GM21737 (cell line): ENCODE measurements at regions not wholly inside any gene's neighbourhood (a gene's known extent, or its start where the extent isn't known, plus 50 kb on each side); places are given as distances from the start of the nearest gene placed in this dataset.

ENCODE experiments used
- ATAC-seq: cut with Tn5 transposase; IDR thresholded peaks from one replicate; pipeline ENCODE4 v1.9.1; 2021; ENCODE audit warnings: mild to moderate bottlenecking, moderate library complexity; ENCODE audit not compliant: unreplicated experiment

DNA sequence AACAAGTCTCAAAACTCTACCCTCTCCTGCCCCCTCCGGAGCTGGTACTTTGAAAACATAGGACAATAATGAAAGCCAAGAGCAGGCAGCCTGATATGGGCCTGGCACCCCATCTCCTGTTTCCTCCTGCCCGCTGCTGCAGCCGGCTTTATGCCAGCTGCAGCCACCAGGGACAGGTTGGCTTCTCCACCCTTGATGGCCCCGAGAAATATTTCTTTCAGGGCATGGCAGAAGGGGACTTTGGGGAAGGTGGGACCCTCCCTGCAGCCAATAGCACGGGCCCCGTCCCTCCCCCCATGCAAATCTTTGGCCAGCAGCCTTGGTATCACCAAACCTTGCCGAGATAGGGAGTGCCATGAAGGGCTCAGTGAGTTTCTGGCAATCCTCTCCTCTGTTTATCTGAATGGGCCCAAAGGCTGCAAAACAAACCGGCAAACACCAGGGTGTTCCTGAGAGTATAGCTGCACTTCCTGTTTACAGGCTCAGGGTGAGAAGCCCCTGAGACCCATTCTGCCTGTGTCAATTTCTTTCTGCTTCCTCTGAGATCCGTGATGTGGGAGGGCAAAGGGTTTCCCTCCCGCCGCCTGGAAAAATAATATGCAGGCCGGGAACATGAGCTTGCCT lies 73.4 kb upstream of the BOD1 start:
- peak; percentile 71 for ATAC-seq

DNA sequence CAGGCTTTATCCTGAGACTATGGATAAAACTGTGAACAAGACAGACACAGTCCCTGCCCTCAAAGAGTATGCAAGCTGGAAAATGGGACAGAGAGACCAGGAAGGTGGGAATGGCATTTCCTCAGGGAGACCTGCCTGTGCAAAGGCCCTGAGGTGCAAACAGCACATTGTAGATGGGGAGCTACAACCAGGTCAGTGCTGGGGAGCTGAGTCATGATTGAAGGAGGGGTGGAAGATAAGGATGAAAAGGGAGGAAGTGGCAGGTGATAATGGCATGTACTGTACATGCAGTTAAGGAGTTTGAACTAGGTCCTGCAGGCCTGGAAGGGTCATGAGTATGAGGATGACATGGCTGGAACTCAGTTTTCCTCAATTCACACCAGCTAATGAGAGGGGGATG lies 75.5 kb upstream of the BOD1 start:
- ATAC-seq: no peak

DNA sequence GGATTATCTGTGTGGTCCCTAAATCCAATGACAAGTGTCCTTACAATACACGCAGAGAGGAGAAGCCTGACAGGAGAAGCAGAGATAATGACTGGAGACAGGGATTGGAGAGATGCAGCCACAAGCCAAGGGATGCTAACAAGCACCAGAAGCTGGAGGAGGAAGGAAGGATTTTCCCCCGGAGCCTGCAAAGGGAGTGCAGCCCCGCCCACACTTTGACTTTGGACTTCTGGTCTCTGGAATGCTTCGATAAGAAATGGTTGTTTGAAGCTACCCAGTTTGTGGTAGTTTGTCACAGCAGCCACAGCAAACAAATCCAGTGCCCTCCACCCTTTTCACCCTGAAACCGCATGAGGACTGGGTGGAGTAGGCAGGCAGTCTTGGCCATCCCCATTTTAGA lies 77.2 kb upstream of the BOD1 start:
- ATAC-seq: no peak

DNA sequence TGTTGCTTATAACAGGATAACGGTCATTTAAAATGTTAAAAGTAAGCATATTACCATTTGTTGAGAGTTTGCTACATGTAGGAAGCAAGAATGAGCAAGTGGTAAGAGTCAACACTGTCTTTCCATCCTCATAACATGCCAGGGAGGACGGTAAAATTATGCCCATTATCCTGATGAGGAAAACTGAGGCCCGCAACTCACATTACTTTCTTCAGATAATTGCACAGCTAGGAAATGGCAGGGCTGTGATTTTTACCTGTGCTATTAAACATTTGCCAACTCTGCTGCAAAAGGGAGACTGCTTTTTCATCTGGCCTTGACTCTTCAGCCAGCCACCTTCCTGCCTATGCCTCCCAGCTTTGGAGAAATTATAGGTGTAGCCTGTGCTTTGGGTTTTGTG lies 79.8 kb upstream of the BOD1 start:
- ATAC-seq: no peak

DNA sequence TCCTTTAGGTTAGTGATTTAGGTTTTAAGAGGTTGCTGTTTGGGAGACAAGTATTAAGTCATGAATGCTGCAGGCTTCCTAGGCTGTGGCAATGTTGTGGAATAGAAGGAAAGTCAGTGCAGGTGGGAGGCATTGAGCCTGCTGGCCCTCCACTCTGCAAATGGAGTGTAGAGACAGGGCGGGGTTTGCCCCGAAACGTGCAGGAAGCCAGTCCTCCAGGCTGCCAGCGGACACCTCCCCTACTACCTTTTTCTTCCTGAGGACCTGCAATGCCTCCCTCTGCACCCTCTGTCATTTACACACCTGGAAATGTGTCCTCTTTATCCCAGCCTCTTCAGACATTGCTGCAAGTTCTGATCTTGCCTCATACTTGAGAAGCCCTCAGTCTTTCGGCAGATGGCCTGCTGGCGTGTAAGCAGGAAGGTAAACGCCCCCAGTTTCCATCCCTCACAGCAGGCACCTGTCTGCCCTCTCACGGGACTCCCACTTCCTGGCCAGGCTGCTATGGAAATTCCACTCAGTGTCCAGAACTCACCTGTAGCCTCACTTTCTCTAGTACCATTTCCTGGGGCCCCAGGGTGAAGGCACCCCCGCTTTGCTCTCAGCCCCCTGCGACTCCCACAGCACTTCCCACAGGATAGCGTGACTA lies 81.6 kb upstream of the BOD1 start:
- ATAC-seq: no peak

DNA sequence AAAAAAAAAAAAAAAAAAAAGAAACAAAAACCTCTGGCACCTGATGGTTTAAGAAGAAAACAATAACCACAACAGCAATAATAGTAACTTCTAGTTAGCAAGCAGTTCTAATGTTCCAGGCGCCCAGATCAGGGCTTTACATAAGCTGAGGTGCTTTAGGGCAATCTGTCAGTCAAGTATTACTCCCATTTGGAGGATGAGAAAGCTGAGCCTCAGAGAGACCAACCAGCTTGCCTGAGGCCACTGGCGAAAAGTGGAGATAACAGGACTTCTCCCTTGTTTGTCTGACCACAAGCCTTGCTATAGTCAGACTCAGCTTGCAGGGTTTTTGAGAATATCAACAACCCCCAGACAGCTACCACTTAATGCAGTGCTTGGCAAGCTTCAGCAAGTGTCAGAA lies 83.5 kb upstream of the BOD1 start:
- no peak for ATAC-seq

DNA sequence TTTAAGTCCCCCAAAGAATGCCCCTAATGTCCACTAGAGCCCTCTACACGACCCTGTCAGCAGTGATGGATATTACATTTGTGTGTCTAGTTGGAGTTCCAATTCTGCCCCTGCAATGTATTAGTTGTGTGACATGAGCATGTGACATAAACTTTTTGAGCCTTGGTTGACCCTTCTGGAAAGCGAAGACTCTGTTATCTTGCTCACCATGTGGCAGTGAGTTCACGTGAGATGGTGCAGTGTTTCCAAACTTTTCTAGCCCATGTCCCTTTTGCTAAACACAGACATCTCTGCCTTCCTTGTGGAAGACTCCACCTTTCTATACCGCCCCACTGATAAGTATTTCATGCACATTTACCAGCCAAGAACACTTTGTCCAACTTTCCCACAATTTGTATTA lies 87.0 kb upstream of the BOD1 start:
- ATAC-seq: no peak

DNA sequence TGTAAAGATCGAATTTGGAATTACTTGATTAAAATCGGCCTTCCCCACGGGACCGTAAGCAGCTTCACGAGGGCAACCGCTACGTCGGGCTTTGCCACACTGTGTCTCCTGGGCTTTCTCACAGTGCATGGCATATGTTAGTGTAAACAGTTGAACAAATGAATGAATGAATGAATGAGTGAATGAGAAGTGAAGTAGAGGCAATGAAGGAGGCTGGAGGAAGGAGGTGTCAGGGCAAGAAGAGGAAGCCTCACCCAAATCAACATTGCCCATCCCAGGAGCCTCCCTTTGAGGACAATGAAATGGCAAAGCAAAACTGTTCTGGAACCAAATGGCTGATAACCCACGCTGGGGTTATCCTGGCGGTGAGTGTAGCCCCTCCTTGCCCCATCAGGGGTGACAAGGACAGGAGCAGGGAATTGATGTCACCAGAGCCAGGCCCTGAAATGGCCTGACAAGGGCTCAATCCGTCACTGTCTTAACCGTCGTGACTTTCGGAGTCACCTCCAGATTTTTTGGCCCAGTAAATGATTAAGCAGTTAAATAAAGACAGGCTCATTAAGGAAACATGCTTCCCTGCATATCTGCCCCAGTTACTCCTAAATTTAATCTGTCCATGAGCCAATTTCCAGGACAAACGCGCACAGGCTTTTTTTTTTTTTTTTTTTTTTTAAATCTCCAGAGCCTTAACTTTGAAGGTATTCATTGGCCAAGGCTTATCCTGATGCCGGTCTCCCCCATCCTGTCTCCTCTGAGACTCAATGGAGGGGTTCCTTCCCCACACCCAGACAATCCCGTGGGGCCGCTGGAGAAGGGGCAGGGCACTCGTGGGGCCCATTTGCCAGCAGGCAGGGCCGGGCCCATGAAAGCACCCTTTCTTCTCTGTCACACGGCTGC lies 88.4 kb upstream of the BOD1 start:
- ATAC-seq: no peak

DNA sequence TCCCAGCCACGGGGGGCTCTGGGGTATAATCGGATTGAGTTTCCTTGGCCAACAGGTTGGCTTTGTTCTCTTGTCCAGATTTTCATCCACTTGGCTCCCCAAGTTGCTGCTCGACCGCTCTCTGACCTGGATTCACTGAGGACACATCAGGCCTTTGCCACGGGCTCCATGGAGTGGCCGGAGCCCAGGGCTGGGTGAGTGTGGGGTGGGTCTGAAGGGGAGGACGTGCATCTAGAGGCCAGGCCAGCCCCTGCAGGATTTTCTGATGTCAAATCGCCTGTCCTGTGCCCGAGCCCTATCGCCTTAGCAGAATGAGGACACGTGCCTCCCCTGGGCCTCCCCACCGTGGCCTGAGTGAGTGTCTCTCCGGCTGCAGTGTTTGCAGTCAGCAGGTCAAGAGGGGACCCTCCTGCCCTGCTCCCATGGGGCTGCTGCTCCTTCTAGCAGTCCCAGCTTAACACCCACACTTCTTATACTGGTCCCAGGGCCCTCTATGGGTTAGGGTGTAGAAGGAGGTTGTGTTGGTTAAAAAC lies 89.1 kb upstream of the BOD1 start:
- no peak for ATAC-seq

DNA sequence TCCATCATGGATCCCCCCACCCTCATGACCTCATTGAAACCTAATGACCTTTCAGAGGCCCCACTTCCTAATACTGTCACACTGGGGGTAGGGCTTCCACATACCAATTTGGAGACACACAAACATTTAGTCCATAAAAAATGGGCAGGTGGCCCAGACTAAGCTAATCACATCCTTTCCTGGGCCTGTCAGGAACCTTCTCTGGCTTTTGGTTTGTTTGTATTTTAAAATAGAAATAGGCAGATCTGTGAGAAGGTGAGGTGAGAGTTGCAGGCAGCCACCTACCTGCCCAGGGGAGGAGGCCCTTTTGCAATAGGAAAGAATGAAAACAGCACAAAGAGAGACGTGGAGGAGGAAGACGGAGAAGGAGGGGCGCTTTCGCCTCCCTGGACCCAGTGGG lies 90.2 kb upstream of the BOD1 start:
- no peak for ATAC-seq

DNA sequence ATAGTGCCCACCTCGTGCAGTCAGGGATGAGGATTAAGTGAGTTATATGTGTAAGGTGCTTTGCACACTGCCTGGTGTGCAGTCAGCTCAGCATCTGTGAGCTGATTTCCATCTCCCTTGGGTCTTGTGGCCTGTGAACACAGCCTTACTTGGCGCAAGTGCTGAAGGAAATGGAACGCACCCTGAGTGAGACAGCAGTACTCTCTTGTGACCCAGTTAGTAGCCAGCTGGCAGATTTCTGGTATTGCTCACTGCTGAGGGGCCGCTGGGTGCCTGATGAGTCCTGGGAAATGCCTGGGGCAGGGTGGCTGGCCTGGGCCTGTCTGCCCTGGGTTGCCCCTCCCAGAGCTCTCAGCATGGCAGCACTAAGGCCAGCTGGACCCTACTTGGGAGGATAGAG lies 90.9 kb upstream of the BOD1 start:
- peak; percentile 73 for ATAC-seq

DNA sequence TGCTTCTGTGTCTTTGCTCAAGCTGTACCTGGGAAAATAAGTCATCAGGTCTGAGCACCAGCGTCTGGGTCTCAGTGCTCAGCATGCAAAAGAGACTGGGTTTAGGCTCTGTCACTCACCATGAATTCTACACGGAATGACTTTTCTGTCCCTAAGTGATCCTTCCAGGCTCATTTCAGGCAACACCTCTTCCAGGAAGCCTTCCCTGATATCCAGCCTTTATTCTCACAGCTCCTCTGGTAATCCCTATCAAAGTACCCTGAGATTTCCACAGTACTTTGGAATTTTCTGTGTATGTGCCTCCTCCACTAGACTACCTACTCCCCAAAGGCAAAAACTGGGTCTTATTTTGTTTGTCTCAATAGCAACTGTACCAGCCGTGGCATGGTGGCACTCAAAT lies 92.7 kb upstream of the BOD1 start:
- no peak for ATAC-seq

DNA sequence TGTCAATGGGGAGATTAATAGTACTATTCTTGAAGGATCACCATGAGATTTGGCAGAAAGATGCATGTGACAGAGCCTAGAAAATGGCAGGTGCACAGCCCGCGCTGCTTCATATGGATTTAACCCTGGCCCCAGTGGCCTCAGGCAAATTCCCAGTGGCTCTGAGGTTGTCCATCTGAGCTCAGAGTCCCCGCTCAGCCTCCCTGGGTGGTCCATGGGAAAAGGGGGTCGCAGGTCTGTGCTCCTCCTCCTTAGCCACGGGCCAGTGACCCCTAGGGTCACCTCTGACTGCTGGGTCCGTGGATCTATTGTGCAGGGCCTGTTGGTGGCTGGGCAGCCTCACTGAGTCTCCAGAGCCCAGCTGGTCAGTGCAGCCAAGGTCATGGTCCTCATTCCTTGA lies 93.3 kb upstream of the BOD1 start:
- no peak for ATAC-seq

DNA sequence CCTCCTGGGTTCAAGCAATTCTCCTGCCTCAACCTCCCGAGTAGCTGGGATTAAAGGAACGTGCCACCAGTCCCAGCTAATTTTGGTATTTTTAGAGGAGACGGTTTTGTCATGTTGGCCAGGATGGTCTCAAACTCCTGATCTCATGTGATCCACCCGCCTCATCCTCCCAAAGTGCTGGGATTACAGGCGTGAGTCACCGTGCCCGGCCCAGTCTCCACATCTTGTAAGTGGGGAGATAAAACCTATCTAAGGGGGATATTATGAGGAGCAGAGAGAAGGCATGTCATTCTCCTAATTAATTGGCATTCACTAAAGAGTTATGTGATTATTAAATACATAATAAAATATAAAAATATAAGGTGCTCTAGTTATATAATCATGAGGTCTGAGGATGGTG lies 94.1 kb upstream of the BOD1 start:
- no peak for ATAC-seq

DNA sequence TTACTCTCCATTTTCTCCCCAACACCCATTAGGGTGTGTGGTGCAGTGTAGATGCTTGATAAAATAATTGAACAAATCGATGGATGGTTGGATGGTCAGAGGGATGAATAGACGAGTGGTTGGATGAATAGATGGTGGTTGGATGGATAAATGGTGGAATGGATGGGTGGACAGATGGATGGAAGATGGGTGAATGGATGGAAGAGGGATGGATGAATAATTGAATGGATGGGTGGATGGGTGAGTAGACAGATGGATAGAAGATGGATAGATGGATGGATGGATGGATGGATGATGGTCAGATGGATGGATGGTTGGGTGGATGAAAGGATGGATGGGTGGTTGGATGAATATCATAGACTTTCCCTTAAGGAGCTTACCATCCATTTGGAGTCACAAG lies 95.0 kb upstream of the BOD1 start:
- ATAC-seq: no peak

DNA sequence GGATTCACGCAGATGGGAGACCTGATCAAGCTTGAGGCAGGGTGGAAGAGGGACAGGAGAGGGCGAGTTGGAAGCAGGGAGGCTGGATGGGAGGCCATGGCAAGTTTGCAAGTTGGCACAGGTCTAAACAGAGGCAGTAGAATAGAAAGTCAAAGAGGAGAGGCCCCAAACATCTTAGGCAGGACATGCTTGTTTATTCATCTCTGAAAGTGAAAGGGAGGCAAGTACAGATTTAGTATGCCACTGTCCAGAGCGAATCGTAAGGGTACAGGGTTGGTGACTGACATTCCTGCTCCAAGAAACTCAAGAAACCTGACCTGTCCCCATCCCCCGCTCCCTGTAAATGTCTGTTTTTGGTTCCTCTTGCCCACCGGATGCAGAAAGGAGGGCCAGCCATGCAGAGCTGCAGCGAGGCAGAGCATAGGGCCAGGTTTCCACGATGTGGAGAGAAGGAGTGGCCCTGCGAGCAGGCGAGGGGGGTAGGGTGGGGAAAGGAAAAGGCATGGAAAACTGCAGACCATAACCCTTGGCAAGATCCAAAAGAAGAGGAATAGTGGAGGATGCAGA lies 96.2 kb upstream of the BOD1 start:
- no peak for ATAC-seq

DNA sequence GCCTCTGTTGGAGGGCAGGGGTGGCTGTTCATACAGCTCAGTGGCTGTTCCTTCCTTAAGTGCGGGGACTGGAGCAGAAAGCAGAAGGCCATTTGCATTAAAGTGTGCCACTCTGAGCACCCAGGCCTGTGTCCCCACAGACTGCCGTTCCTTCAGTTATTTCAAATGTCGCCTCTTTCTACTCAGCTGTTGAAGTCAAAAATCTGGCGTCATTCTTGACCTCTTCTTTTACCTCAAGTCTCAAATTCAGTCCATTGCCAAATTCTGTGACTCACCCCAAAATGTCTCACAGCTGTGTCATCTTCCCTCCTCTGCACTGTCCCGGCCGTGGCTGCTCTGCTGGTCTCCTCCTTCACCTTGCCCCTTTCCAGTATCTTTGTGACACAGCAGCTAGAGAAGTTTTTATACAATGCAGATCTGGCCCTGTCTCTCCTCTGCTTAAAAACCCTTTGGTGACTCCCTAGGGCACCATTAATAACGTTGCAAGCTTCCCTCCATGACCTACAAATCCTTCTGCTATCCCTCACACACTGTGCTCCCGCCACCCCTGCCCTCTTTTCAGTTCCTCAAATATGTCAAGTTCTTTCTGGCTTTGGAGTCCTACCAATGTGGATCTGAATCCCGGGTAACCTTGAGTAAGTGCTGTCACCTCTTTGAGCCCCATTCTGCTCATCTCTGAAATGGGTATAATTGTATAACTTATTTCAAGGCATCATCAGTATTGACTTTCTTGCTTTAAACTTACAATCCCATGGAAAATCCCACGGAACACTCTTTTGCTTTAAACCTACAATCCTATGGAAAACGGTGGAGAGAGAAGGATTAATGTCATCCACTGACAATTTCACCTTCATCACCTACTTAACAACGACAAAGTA lies 98.3 kb upstream of the BOD1 start:
- ATAC-seq: no peak

DNA sequence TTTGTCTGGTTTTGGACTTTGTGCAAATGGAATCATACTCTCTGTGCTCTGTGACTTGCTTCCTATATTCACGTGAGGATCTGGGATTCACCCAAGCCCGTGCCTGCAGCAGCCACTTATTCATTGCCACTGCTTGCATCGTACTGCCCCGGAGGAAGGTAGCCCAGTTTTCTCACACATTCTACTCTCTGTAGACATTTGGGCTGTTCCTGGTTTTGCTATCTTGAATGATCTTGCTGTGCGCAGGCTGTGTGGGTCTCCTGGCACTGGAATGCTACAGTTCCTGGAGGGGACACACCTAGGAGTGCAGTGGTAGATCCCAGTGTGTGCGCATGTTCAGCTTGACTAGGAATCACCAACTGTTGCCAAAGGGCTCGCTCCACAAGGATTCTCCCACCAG lies 99.2 kb upstream of the BOD1 start:
- no peak for ATAC-seq

DNA sequence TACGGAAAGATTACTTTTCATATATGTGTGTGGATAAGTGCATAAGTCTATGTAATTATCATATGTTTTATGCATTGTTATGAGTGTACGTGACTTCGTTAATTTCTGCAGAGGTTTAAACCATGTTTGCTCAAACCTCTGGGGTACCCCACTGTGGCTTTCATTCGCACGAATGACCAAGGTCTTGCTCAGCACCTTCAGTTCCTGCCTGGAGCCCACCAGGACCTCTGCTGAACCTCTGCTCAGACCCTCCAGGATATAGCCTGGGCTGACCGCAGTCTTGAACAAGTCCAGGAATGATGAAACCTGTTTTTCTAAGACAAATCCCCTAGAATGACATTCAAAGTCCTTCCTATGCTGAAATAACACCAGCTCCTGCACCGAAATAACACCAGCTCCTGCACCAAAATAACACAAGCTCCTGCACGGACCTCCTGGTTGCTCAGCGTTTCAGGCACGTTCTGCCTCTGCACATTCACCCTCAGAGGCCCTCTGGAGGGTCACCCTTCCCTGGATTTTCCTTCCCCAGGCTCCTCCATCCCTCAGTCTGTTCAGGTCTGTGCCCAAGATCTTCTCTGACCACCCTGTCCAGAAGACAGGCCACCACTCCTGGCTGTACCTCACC lies 99.7 kb upstream of the BOD1 start:
- no peak for ATAC-seq

DNA sequence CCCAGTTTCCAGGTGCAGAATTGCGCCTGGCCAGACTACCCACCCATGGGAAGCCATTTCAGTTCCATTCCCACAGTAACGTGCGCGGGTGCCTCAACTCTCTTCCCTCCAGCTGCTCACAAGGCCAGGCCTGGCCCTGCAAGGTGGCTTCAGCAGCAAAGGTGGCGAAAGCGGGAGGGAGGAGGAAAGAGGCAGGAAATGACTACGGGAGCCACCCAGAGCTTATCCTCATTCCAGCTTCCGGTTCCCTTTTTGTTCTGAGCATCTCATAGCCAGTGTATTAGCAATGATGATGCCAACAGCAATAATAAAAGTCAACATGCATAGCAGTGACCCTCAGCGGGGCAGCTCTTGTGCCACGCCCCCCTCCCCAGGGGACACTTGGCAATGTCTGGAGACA lies 101.5 kb upstream of the BOD1 start:
- no peak for ATAC-seq
